ENCODE measurements at regions not wholly inside any gene's neighbourhood (a gene's known extent, or its start where the extent isn't known, plus 50 kb on each side); places are given as distances from the start of the nearest gene placed in this dataset.

- no peak for TF ChIP-seq PKNOX1 (IDR thresholded peaks at IDR 0.05)
- no peak for TF ChIP-seq MTA3 (IDR thresholded peaks at IDR 0.05; ENCODE audit: borderline replicate concordance, low read length)
- no peak for TF ChIP-seq SP1 (IDR thresholded peaks at IDR 0.05; ENCODE audit: low read depth, low read length)
- no peak for TF ChIP-seq HDGF (IDR thresholded peaks at IDR 0.05)
- no peak for TF ChIP-seq POLR2A (IDR thresholded peaks at IDR 0.05; ENCODE audit: low read depth, low read length)
- TF ChIP-seq CTCF (IDR thresholded peaks at IDR 0.05 in 2 of 3, conservative IDR thresholded peaks at IDR 0.05 in 1 of 3; ENCODE audit: control insufficient read depth in 2 of 3, extremely low read depth in 1 of 3, insufficient read depth in 1 of 3, low read depth in 3 of 3, low read length in 3 of 3), result no peak
- no peak for TF ChIP-seq ATF2 (IDR thresholded peaks at IDR 0.05; ENCODE audit: low read length)
- no peak for TF ChIP-seq ATF3 (IDR thresholded peaks at IDR 0.05; ENCODE audit: borderline replicate concordance, extremely low read depth, low read depth, low read length)
- TF ChIP-seq CBFB (IDR thresholded peaks at IDR 0.05; ENCODE audit: low read depth), result no peak
- TF ChIP-seq CBX5 (IDR thresholded peaks at IDR 0.05; ENCODE audit: low read depth), result no peak
- TF ChIP-seq SRF (IDR thresholded peaks at IDR 0.05; ENCODE audit: low read depth in 2 of 2, low read length in 2 of 2), result no peak
- no peak for TF ChIP-seq NR2C2 (IDR thresholded peaks at IDR 0.05; ENCODE audit: borderline replicate concordance, control insufficient read depth, insufficient read length, low read depth)
- no peak for TF ChIP-seq EZH2 (IDR thresholded peaks at IDR 0.05; ENCODE audit: borderline replicate concordance, control insufficient read depth, low read depth, low read length)
- TF ChIP-seq IKZF2 (IDR thresholded peaks at IDR 0.05), result no peak
Measured at GRCh38 chr6:51093871-51094270, 275.2 kb downstream of the TFAP2B start.

All from GM12878 (cell line).